K562 (cell line): ENCODE measurements at regions not wholly inside any gene's neighbourhood (a gene's known extent, or its start where the extent isn't known, plus 50 kb on each side); places are given as distances from the start of the nearest gene placed in this dataset.

Experiments used
- CHD1 ChIP-seq: fragments of 200-600 bp; sonication (generic); IDR thresholded peaks from one replicate; pipeline ENCODE4 v1.6.1; 2012; ENCODE audit warnings: mild to moderate bottlenecking, moderate library complexity, low read length, inconsistent platforms
- MYC ChIP-seq, 2 experiments: fragments of 250-450 bp in 1 of 2; sonication (Bioruptor Pico) in 1 of 2; IDR thresholded peaks; 2 replicates each; pipeline versions ENCODE4 v1.5.1 to v1.6.1; 2012 to 2021; ENCODE audit warnings: low read depth in 2 of 2, borderline replicate concordance in 1 of 2, improper control_type of control experiment in 1 of 2, low read length in 1 of 2, mild to moderate bottlenecking in 1 of 2, moderate library complexity in 1 of 2
- RAD51 ChIP-seq: fragments of 450-650 bp; IDR thresholded peaks from 2 replicates; pipeline ENCODE4 v1.7.1; 2016; ENCODE audit warnings: low read depth, mild to moderate bottlenecking, borderline replicate concordance
- RNF2 ChIP-seq: sonication (generic); IDR thresholded peaks from 2 replicates; pipeline ENCODE4 v1.6.1; 2016
- SMC3 ChIP-seq: conservative IDR thresholded peaks from 2 replicates; pipeline ENCODE4 v1.6.1; 2011; ENCODE audit warnings: low read depth, low read length, improper control_type of control experiment; ENCODE audit not compliant: insufficient read depth
- SP2 ChIP-seq: IDR thresholded peaks from 2 replicates; pipeline ENCODE4 v1.6.1; 2011; ENCODE audit warnings: mild to moderate bottlenecking, low read depth, low read length, moderate library complexity; ENCODE audit not compliant: poor library complexity, severe bottlenecking; ENCODE audit errors: extremely low read depth
- YY1 ChIP-seq, 3 experiments: IDR thresholded peaks; 2 replicates each; pipeline ENCODE4 v1.6.1; 2011; ENCODE audit warnings: low read length in 2 of 3, mild to moderate bottlenecking in 2 of 3, moderate library complexity in 2 of 3, borderline replicate concordance in 1 of 3, control low read depth in 1 of 3, low read depth in 1 of 3; ENCODE audit not compliant: insufficient read depth in 3 of 3, insufficient replicate concordance in 2 of 3, control insufficient read depth in 1 of 3, insufficient read length in 1 of 3; ENCODE audit errors: extremely low read depth in 1 of 3
- ZBTB2 ChIP-seq: fragments of 450-650 bp; IDR thresholded peaks from 2 replicates; pipeline ENCODE4 v1.6.1; 2016; ENCODE audit warnings: antibody characterized with exemption
- TF ChIP-seq, protein P1 (sequence below): sonication (generic); formaldehyde crosslinking; IDR thresholded peaks from 2 replicates; pipeline ENCODE4 v1.8.0; 2022; ENCODE audit warnings: mild to moderate bottlenecking, low read depth, missing genetic modification reagents

DNA sequence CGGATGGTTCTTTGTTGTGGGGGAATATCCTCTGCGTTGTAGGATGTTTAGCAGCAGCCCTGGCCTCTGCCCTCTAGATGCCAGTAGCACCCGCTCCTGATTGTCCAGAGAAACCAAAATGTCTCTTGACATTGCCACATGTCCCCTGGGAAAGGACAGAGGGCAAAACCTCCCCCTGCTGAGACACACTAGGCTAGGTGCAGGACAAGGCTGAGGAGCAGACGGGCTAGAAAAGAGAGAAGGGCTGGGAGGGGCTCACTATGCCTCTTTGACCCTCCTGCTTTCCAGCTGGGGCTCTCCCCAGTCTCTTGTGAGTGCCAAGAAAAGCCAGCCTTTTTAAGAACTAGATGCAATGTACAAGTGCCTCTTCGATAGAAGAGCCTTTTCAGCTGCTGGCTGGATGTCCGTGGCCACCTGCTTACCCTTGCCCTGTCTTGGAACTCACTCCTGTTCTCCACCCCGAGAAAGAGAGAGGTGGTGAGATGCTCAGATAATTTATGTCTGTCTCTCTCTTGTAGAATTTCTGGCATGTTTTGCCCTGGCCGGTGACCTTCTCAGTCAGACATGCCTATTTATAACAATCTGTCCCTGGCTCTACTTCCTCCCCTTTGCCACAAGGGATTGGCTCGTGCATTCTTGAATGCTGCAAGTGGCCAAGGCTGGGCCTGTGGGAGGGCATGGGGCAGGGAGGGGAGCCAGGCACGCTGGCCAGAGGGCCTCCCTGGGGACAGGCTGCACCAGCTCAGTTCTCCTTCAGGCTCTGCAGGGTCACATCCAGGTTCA lies 142.6 kb downstream of the RPLP1 start:
- TF ChIP-seq CHD1 (no peak), RAD51 (no peak), MYC (IDR thresholded peaks at IDR 0.05; ENCODE audit: low read depth, low read length) (no peak), MYC (CRISPR knock-in tag; IDR thresholded peaks at IDR 0.05; ENCODE audit: borderline replicate concordance, low read depth) (no peak), ZBTB2 (no peak), SP2 (no peak), RNF2 (no peak), YY1 (IDR thresholded peaks at IDR 0.05; ENCODE audit: borderline replicate concordance in 1 of 3, control insufficient read depth in 1 of 3, extremely low read depth in 1 of 3, insufficient read depth in 3 of 3, insufficient read length in 1 of 3, insufficient replicate concordance in 2 of 3, low read depth in 1 of 3, low read length in 2 of 3) (no peak), SMC3 (no peak)
- TF ChIP-seq, protein P1, sequence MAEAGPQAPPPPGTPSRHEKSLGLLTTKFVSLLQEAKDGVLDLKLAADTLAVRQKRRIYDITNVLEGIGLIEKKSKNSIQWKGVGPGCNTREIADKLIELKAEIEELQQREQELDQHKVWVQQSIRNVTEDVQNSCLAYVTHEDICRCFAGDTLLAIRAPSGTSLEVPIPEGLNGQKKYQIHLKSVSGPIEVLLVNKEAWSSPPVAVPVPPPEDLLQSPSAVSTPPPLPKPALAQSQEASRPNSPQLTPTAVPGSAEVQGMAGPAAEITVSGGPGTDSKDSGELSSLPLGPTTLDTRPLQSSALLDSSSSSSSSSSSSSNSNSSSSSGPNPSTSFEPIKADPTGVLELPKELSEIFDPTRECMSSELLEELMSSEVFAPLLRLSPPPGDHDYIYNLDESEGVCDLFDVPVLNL (CRISPR knock-in tag): no peak
